B cell (primary cell): ENCODE measurements at regions not wholly inside any gene's neighbourhood (a gene's known extent, or its start where the extent isn't known, plus 50 kb on each side); places are given as distances from the start of the nearest gene placed in this dataset.

Source experiments
- ATAC-seq: fragments of 200-7000 bp; cut with Tn5 transposase; one replicate; pipeline ENCODE4 v1.10.0; 2021; ENCODE audit warnings: low read depth, mild to moderate bottlenecking, moderate number of reproducible peaks, moderate library complexity
- CTCF ChIA-PET: fragments of 350-600 bp; sonication (Branson Sonifier 250); formaldehyde crosslinking; loops from one replicate; lab custom pipeline; 2021; ENCODE audit warnings: antibody characterized with exemption, inconsistent platforms; lab: Charles Lee
- POLR2A ChIA-PET: fragments of 350-600 bp; sonication (Branson Sonifier 250); formaldehyde crosslinking; loops from one replicate; lab custom pipeline; 2021; ENCODE audit warnings: antibody characterized with exemption; lab: Charles Lee
- DNase-seq: peaks from one replicate; pipeline ENCODE4 v3.0.0; 2013
- H2AFZ ChIP-seq: 2 replicates; pipeline ENCODE4 v1.6.1; 2012; ENCODE audit warnings: mild to moderate bottlenecking, low read depth, low read length; ENCODE audit not compliant: insufficient read depth, poor library complexity, severe bottlenecking
- H3K27ac ChIP-seq, 2 donors: 1 replicate in 1 of 2; 2 replicates in 1 of 2; pipeline ENCODE4 v1.5.1; 2012 to 2013; ENCODE audit warnings: low read length in 2 of 2, mild to moderate bottlenecking in 2 of 2, moderate library complexity in 1 of 2
- H3K27me3 ChIP-seq, 4 experiments: fragments of 200-600 bp in 1 of 4; sonication (generic) in 1 of 4; replicated peaks in 1 of 4; 1 replicate in 2 of 4; 2 replicates in 2 of 4; pipeline versions ENCODE4 v1.6.1 to v1.7.0; 2013 to 2016; ENCODE audit warnings: low read length in 3 of 4, mild to moderate bottlenecking in 2 of 4, mixed read lengths in 1 of 4, moderate library complexity in 1 of 4; ENCODE audit not compliant: insufficient read depth in 4 of 4, control insufficient read depth in 3 of 4; ENCODE audit errors: control extremely low read depth in 1 of 4
- H3K36me3 ChIP-seq, 2 experiments: replicated peaks in 1 of 2; 1 replicate in 1 of 2; 2 replicates in 1 of 2; pipeline versions ENCODE4 v1.6.1 to v1.7.1; 2013; ENCODE audit warnings: low read length in 1 of 2; ENCODE audit not compliant: insufficient read depth in 2 of 2, control insufficient read depth in 1 of 2; ENCODE audit errors: control extremely low read depth in 1 of 2, extremely low read depth in 1 of 2
- H3K4me1 ChIP-seq, 2 donors: fragments of 200-600 bp in 1 of 2; sonication (generic) in 1 of 2; 1 replicate in 1 of 2; 2 replicates in 1 of 2; pipeline versions ENCODE4 v1.5.1 to v1.6.1; 2013 to 2017; ENCODE audit warnings: low read length in 2 of 2; ENCODE audit not compliant: control insufficient read depth in 2 of 2, insufficient read depth in 2 of 2
- H3K4me2 ChIP-seq: replicated peaks from 2 replicates; pipeline ENCODE3; 2012; ENCODE audit warnings: mild to moderate bottlenecking, low read depth, low read length; ENCODE audit not compliant: poor library complexity, severe bottlenecking
- H3K4me3 ChIP-seq, 5 experiments: fragments of 200-600 bp in 1 of 5; sonication (generic) in 1 of 5; 1 replicate in 3 of 5; 2 replicates in 2 of 5; pipeline versions ENCODE4 v1.5.1 to v1.7.0; 2011 to 2016; ENCODE audit warnings: low read length in 4 of 5, mild to moderate bottlenecking in 4 of 5, low read depth in 2 of 5, control low read depth in 1 of 5, moderate library complexity in 1 of 5; ENCODE audit not compliant: insufficient read depth in 1 of 5; ENCODE audit errors: control extremely low read depth in 1 of 5, extremely low read depth in 1 of 5
- H3K79me2 ChIP-seq: fragments of 200-600 bp; sonication (generic); one replicate; pipeline ENCODE4 v1.6.0; 2016; ENCODE audit warnings: low read length; ENCODE audit not compliant: control insufficient read depth, insufficient read depth
- H3K9ac ChIP-seq: fragments of 200-600 bp; sonication (generic); 2 replicates; pipeline ENCODE4 v1.6.1; 2017; ENCODE audit warnings: mild to moderate bottlenecking, low read length, moderate library complexity
- H3K9me3 ChIP-seq, 3 donors: one replicate each; pipeline versions ENCODE4 v1.6.1 to v1.7.1; 2013; ENCODE audit warnings: low read length in 2 of 3; ENCODE audit not compliant: control insufficient read depth in 2 of 3, insufficient read depth in 1 of 3; ENCODE audit errors: control extremely low read depth in 1 of 3
- H4K20me1 ChIP-seq: 2 replicates; pipeline ENCODE4 v1.6.0; 2012; ENCODE audit warnings: mild to moderate bottlenecking, low read length; ENCODE audit not compliant: insufficient read depth, control insufficient read depth, poor library complexity, severe bottlenecking
- H3K27ac Mint-ChIP-seq: one replicate; pipeline ENCODE4 v1.8.0; 2021; ENCODE audit warnings: mixed read lengths
- H3K27me3 Mint-ChIP-seq: one replicate; pipeline ENCODE4 v1.8.0; 2021; ENCODE audit warnings: mixed read lengths
- H3K4me1 Mint-ChIP-seq: one replicate; pipeline ENCODE4 v1.8.0; 2021; ENCODE audit warnings: mixed read lengths
- H3K4me3 Mint-ChIP-seq: one replicate; pipeline ENCODE4 v1.8.0; 2021; ENCODE audit warnings: mixed read lengths
- H3K9me3 Mint-ChIP-seq: one replicate; pipeline ENCODE4 v1.8.0; 2022; ENCODE audit warnings: mixed read lengths; ENCODE audit not compliant: insufficient read depth
- EZH2 ChIP-seq: IDR thresholded peaks from 2 replicates; pipeline ENCODE4 v1.6.1; 2012; ENCODE audit warnings: borderline replicate concordance, low read depth, mild to moderate bottlenecking, moderate library complexity, low read length; ENCODE audit not compliant: insufficient read depth, poor library complexity, severe bottlenecking
- WGBS: methylation state at CpG from one replicate; pipeline ENCODE4 v1.1.5; 2013; ENCODE audit warnings: missing lambda C conversion rate; ENCODE audit not compliant: insufficient coverage; 5-methylcytosine and 5-hydroxymethylcytosine counted together
- intact Hi-C: fragments of 100-400 bp; cut with micrococcal nuclease; formaldehyde crosslinking; loops from one replicate; pipeline ENCODE4 v1.10.0; 2022
- TF ChIP-seq, protein P1 (sequence below): fragments of 200-600 bp; IDR thresholded peaks from one replicate; pipeline ENCODE4 v1.8.0; 2022; ENCODE audit warnings: antibody characterized with exemption, mild to moderate bottlenecking

DNA sequence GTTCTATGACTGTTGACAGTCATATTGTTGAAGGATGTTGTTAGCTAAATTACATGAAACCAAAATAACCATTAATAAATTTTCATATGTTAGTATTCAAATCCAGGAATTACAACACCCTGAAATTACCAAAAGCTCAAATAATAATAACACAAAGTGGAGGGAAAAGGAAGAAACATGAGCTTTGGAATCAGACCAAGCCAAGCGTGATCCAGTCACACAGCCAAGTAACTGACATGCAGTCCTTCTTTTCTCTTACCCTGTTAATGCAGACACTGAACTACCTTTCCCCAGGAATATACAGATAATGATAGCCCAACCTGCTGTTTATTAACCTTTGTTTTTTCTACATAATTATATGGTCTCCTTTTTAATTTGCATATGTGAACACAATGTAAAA is 130.2 kb downstream of the HS3ST1 start:
- H3K9me3 ChIP-seq = no peaks in the 10 kb centered on the region
- WGBS = no CpG with 5 or more reads among the region's 1 CpG
- H3K4me2 ChIP-seq = no peak overlapping the region
- H3K4me1 ChIP-seq = peaks cover 0 to 8% of the 10 kb centered on the region in 2 donors
- intact Hi-C loops = no loop called here
- no peak overlapping the region for H3K9ac ChIP-seq
- H3K27me3 Mint-ChIP-seq = peaks cover 6% of the 10 kb centered on the region
- ChIA-PET CTCF (no interaction called here), POLR2A (no interaction called here)
- no peak overlapping the region for H3K27ac Mint-ChIP-seq
- no peak overlapping the region for H3K4me3 Mint-ChIP-seq
- TF ChIP-seq EZH2 = no peak
- TF ChIP-seq, protein P1, sequence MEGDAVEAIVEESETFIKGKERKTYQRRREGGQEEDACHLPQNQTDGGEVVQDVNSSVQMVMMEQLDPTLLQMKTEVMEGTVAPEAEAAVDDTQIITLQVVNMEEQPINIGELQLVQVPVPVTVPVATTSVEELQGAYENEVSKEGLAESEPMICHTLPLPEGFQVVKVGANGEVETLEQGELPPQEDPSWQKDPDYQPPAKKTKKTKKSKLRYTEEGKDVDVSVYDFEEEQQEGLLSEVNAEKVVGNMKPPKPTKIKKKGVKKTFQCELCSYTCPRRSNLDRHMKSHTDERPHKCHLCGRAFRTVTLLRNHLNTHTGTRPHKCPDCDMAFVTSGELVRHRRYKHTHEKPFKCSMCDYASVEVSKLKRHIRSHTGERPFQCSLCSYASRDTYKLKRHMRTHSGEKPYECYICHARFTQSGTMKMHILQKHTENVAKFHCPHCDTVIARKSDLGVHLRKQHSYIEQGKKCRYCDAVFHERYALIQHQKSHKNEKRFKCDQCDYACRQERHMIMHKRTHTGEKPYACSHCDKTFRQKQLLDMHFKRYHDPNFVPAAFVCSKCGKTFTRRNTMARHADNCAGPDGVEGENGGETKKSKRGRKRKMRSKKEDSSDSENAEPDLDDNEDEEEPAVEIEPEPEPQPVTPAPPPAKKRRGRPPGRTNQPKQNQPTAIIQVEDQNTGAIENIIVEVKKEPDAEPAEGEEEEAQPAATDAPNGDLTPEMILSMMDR = no peak
- H3K9me3 Mint-ChIP-seq = no peaks in the 10 kb centered on the region
- peaks cover 19% of the 10 kb centered on the region for H3K4me1 Mint-ChIP-seq
- DNase-seq = no peak
- H2AFZ ChIP-seq = no peak overlapping the region
- no peaks in the 10 kb centered on the region for H3K36me3 ChIP-seq
- H4K20me1 ChIP-seq = no peaks in the 10 kb centered on the region
- no peaks in the 10 kb centered on the region for H3K79me2 ChIP-seq
- ATAC-seq = no peak
- no peak overlapping the region for H3K4me3 ChIP-seq
- H3K27me3 ChIP-seq = no peaks in the 10 kb centered on the region
- no peak overlapping the region for H3K27ac ChIP-seq

DNA sequence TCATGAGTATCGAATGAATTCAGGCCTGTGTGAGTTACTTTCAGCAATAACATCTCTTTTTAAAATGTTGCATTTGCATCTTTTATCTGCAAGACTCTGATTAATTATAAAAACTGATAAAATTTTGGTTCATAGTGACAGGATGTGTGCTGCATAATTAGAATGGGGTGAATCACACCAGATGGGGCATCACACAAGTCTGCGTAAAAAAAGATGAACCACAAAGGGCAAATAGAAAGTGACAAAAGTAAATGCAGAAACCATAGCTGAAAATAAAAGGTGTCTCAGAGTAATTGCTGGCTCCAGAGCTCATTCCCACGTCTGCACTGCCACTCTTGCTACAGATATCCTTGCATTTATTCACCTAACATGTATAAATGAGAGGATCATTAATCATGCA is 131.1 kb downstream of the HS3ST1 start:
- no peaks in the 10 kb centered on the region for H3K36me3 ChIP-seq
- H3K79me2 ChIP-seq = no peaks in the 10 kb centered on the region
- no peaks in the 10 kb centered on the region for H3K9me3 Mint-ChIP-seq
- 0% methylated on average over 1 of the region's 3 CpGs for WGBS
- DNase-seq (no peak), ATAC-seq (peak; percentile 31)
- ChIA-PET POLR2A (no interaction called here), CTCF (no interaction called here)
- peaks cover 17% of the 10 kb centered on the region for H3K4me1 Mint-ChIP-seq
- H3K9me3 ChIP-seq = no peaks in the 10 kb centered on the region
- H3K4me2 ChIP-seq = peak overlapping the region; percentile 5
- no peak for TF ChIP-seq EZH2
- TF ChIP-seq, protein P1 = no peak
- H3K4me3 Mint-ChIP-seq = no peak overlapping the region
- no peaks in the 10 kb centered on the region for H3K27me3 ChIP-seq
- H3K4me3 ChIP-seq = no peak overlapping the region
- H3K27me3 Mint-ChIP-seq = peaks cover 6% of the 10 kb centered on the region
- no peaks in the 10 kb centered on the region for H4K20me1 ChIP-seq
- H3K27ac Mint-ChIP-seq = no peak overlapping the region
- no peak overlapping the region for H3K27ac ChIP-seq
- no peak overlapping the region for H2AFZ ChIP-seq
- no peak overlapping the region for H3K9ac ChIP-seq
- peaks cover 0 to 8% of the 10 kb centered on the region in 2 donors for H3K4me1 ChIP-seq
- intact Hi-C loops = no loop called here
